PFSK-1 (cell line): ENCODE measurements at regions not wholly inside any gene's neighbourhood (a gene's known extent, or its start where the extent isn't known, plus 50 kb on each side); places are given as distances from the start of the nearest gene placed in this dataset.

Experiments
- POLR2AphosphoS5 ChIP-seq: IDR thresholded peaks from 2 replicates; pipeline ENCODE4 v1.6.1; 2012; ENCODE audit warnings: low read depth, mild to moderate bottlenecking, control low read depth, low read length, moderate library complexity
- TAF1 ChIP-seq: IDR thresholded peaks from 2 replicates; pipeline ENCODE4 v1.6.1; 2012; ENCODE audit warnings: low read length, control low read depth, borderline replicate concordance; ENCODE audit not compliant: insufficient read depth
- TF ChIP-seq, protein P1 (sequence below), 2 experiments: IDR thresholded peaks; 2 replicates each; pipeline versions ENCODE4 v1.6.1 to v1.8.0; 2011 to 2012; ENCODE audit warnings: low read depth in 2 of 2, low read length in 2 of 2, control low read depth in 1 of 2, inconsistent platforms in 1 of 2, mild to moderate bottlenecking in 1 of 2, moderate library complexity in 1 of 2; ENCODE audit not compliant: insufficient read depth in 1 of 2

DNA sequence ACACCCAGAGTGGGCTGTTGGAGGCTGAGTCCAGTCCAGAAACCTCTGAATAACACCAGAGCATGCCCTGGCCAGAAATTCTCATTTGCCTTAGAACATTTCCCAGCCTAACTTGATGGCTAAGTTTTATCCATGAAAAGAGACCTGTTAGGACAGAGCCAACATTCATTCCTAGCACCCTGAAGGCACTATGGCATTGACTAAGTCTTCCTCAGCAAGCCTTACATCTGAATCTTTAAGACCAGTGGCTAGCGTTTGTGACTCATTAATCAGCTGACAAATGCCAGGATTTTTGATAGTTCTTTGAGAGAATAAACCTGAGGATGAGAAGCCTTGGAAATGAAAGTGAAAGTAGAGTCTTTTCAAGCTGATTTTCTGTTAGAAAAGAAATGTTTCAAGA is 1087.1 kb upstream of the ALCAM start:
- TF ChIP-seq POLR2AphosphoS5 (no peak), TAF1 (no peak)
- TF ChIP-seq, protein P1, sequence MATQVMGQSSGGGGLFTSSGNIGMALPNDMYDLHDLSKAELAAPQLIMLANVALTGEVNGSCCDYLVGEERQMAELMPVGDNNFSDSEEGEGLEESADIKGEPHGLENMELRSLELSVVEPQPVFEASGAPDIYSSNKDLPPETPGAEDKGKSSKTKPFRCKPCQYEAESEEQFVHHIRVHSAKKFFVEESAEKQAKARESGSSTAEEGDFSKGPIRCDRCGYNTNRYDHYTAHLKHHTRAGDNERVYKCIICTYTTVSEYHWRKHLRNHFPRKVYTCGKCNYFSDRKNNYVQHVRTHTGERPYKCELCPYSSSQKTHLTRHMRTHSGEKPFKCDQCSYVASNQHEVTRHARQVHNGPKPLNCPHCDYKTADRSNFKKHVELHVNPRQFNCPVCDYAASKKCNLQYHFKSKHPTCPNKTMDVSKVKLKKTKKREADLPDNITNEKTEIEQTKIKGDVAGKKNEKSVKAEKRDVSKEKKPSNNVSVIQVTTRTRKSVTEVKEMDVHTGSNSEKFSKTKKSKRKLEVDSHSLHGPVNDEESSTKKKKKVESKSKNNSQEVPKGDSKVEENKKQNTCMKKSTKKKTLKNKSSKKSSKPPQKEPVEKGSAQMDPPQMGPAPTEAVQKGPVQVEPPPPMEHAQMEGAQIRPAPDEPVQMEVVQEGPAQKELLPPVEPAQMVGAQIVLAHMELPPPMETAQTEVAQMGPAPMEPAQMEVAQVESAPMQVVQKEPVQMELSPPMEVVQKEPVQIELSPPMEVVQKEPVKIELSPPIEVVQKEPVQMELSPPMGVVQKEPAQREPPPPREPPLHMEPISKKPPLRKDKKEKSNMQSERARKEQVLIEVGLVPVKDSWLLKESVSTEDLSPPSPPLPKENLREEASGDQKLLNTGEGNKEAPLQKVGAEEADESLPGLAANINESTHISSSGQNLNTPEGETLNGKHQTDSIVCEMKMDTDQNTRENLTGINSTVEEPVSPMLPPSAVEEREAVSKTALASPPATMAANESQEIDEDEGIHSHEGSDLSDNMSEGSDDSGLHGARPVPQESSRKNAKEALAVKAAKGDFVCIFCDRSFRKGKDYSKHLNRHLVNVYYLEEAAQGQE (IDR thresholded peaks at IDR 0.05; ENCODE audit: insufficient read depth in 1 of 2, low read depth in 2 of 2, low read length in 2 of 2): no peak
